HEK293T (cell line): ENCODE measurements at regions not wholly inside any gene's neighbourhood (a gene's known extent, or its start where the extent isn't known, plus 50 kb on each side); places are given as distances from the start of the nearest gene placed in this dataset.

Experiments
- ARNT ChIP-seq: fragments of 450-650 bp; IDR thresholded peaks from 2 replicates; pipeline ENCODE4 v1.6.1; 2017; ENCODE audit warnings: mild to moderate bottlenecking
- BHLHE40 ChIP-seq: fragments of 450-650 bp; IDR thresholded peaks from 2 replicates; pipeline ENCODE4 v1.6.1; 2016; ENCODE audit warnings: mild to moderate bottlenecking, moderate library complexity, borderline replicate concordance
- ELF4 ChIP-seq: fragments of 450-650 bp; IDR thresholded peaks from 2 replicates; pipeline ENCODE4 v1.6.1; 2017; ENCODE audit warnings: antibody characterized with exemption
- FOXA1 ChIP-seq: fragments of 450-650 bp; IDR thresholded peaks from 2 replicates; pipeline ENCODE4 v1.6.1; 2016; ENCODE audit warnings: mild to moderate bottlenecking
- FOXK2 ChIP-seq: fragments of 450-650 bp; IDR thresholded peaks from 2 replicates; pipeline ENCODE4 v1.6.1; 2016; ENCODE audit warnings: mild to moderate bottlenecking
- FOXM1 ChIP-seq: fragments of 450-650 bp; IDR thresholded peaks from 2 replicates; pipeline ENCODE4 v1.6.1; 2017; ENCODE audit warnings: mild to moderate bottlenecking, borderline replicate concordance
- HDGF ChIP-seq: fragments of 450-650 bp; IDR thresholded peaks from 2 replicates; pipeline ENCODE4 v1.6.1; 2017; ENCODE audit warnings: antibody characterized with exemption, borderline replicate concordance
- L3MBTL2 ChIP-seq: fragments of 450-650 bp; conservative IDR thresholded peaks from 2 replicates; pipeline ENCODE4 v1.6.1; 2016; ENCODE audit warnings: mild to moderate bottlenecking
- NFRKB ChIP-seq: fragments of 450-650 bp; IDR thresholded peaks from 2 replicates; pipeline ENCODE4 v1.6.1; 2016; ENCODE audit warnings: mild to moderate bottlenecking, moderate library complexity
- PKNOX1 ChIP-seq: fragments of 450-650 bp; IDR thresholded peaks from 2 replicates; pipeline ENCODE4 v1.6.1; 2016
- SP1 ChIP-seq: fragments of 450-650 bp; IDR thresholded peaks from 2 replicates; pipeline ENCODE4 v1.6.1; 2017
- TARDBP ChIP-seq: fragments of 450-650 bp; IDR thresholded peaks from 2 replicates; pipeline ENCODE4 v1.6.1; 2016
- ZNF384 ChIP-seq: fragments of 450-650 bp; IDR thresholded peaks from 2 replicates; pipeline ENCODE4 v1.6.1; 2016

DNA sequence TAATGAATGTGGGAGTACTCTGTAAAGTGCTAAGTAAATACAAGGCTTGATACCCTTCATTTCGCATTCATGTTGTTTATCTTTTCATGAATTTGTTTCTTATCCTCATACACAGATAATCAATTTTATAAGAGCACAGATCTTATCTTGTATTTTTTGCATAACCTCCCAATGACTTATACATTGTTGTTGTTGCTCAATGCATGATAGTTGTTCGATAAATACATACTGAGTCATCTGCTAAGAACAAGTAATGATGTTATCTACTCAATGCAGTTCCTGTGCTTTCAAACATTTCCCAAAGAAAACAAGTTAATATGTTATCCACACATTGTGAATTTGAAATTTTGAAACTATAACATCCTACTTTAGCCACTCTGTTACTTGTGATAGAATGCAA, 60.7 kb downstream of the TAF11L14 start:
- TF ChIP-seq FOXA1 (no peak), BHLHE40 (no peak), TARDBP (no peak), NFRKB (no peak), ELF4 (no peak), SP1 (no peak), L3MBTL2 (no peak), FOXK2 (no peak), FOXM1 (no peak), HDGF (no peak), ZNF384 (no peak), ARNT (no peak), PKNOX1 (no peak)
